ENCODE measurements at regions not wholly inside any gene's neighbourhood (a gene's known extent, or its start where the extent isn't known, plus 50 kb on each side); places are given as distances from the start of the nearest gene placed in this dataset.

DNA sequence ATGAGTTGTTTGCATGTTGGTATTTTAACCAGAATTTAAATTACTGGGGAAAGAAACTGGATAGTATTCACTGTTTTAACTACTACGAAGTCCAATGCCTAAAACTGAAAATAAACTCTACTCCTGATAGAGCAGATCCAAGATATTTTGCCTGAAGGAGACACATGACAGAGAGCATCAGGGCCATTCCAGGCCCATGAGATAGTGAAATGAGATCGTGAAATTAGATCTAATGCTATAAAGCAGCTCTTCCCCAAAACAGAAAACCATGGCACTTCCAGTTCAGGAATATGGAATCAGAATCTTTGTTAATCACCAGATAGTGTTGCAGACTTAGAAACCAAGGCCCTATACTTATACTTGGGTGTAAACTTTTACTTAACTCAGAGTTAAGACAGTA, 124.3 kb upstream of the CACNA2D1 start:
- TF ChIP-seq CTCF (conservative IDR thresholded peaks at IDR 0.05) (no peak), EZH2 (IDR thresholded peaks at IDR 0.05; ENCODE audit: low read depth) (no peak)

All from PC-9 (cell line).